H1 (cell line): ENCODE measurements at regions not wholly inside any gene's neighbourhood (a gene's known extent, or its start where the extent isn't known, plus 50 kb on each side); places are given as distances from the start of the nearest gene placed in this dataset.

ENCODE experiments used
- RAD21 ChIP-seq, 2 experiments: IDR thresholded peaks in 1 of 2; conservative IDR thresholded peaks in 1 of 2; 2 replicates each; pipeline ENCODE4 v1.6.1; 2011; ENCODE audit warnings: low read depth in 2 of 2, low read length in 2 of 2, improper control_type of control experiment in 1 of 2, inconsistent platforms in 1 of 2, mild to moderate bottlenecking in 1 of 2, moderate library complexity in 1 of 2
- TCF12 ChIP-seq: IDR thresholded peaks from 2 replicates; pipeline ENCODE4 v1.6.1; 2011; ENCODE audit warnings: low read depth, mild to moderate bottlenecking, low read length
- TF ChIP-seq, protein P1 (sequence below), 3 experiments: IDR thresholded peaks; 1 replicate in 2 of 3; 2 replicates in 1 of 3; pipeline versions ENCODE4 v1.5.1 to v1.6.1; 2011; ENCODE audit warnings: low read length in 3 of 3, mild to moderate bottlenecking in 3 of 3, inconsistent platforms in 2 of 3, low read depth in 1 of 3, moderate library complexity in 1 of 3; ENCODE audit not compliant: insufficient read depth in 1 of 3; ENCODE audit errors: control extremely low read depth in 1 of 3

GRCh38 chr2:21422050-21422449 lies 298.3 kb downstream of the TDRD15 start:
- TF ChIP-seq RAD21 (IDR thresholded peaks at IDR 0.05 in 1 of 2, conservative IDR thresholded peaks at IDR 0.05 in 1 of 2; ENCODE audit: low read depth in 2 of 2, low read length in 2 of 2): peak; percentile 87 to 93
- TF ChIP-seq TCF12: no peak
- TF ChIP-seq, protein P1, sequence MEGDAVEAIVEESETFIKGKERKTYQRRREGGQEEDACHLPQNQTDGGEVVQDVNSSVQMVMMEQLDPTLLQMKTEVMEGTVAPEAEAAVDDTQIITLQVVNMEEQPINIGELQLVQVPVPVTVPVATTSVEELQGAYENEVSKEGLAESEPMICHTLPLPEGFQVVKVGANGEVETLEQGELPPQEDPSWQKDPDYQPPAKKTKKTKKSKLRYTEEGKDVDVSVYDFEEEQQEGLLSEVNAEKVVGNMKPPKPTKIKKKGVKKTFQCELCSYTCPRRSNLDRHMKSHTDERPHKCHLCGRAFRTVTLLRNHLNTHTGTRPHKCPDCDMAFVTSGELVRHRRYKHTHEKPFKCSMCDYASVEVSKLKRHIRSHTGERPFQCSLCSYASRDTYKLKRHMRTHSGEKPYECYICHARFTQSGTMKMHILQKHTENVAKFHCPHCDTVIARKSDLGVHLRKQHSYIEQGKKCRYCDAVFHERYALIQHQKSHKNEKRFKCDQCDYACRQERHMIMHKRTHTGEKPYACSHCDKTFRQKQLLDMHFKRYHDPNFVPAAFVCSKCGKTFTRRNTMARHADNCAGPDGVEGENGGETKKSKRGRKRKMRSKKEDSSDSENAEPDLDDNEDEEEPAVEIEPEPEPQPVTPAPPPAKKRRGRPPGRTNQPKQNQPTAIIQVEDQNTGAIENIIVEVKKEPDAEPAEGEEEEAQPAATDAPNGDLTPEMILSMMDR (IDR thresholded peaks at IDR 0.05; ENCODE audit: control extremely low read depth in 1 of 3, insufficient read depth in 1 of 3, low read depth in 1 of 3, low read length in 3 of 3): peak; percentile 86 to 91 (median 91)
